ENCODE measurements at regions not wholly inside any gene's neighbourhood (a gene's known extent, or its start where the extent isn't known, plus 50 kb on each side); places are given as distances from the start of the nearest gene placed in this dataset.
"Not testable (repeated sequence)": the region's sequence is repeated elsewhere in the genome, so short reads cannot be mapped to it uniquely, and the experiment has no call there.

GRCh38 chr14:27605282-27605681, 1007.4 kb upstream of the NOVA1 start:
- DNase-seq (no peak), ATAC-seq (no peak)

GRCh38 chr14:27608377-27608776, 1010.5 kb upstream of the NOVA1 start:
- no peak for ATAC-seq
- no peak for DNase-seq

GRCh38 chr14:27612121-27612520, 1014.3 kb upstream of the NOVA1 start:
- ATAC-seq, result no peak

GRCh38 chr14:27613102-27613501, 1015.3 kb upstream of the NOVA1 start:
- ATAC-seq (no peak), DNase-seq (no peak)

More at GRCh38 chr14:27612121-27612520, 1014.3 kb upstream of the NOVA1 start:
- DNase-seq, result no peak

- no peak for DNase-seq
- no peak for ATAC-seq
These were observed 1025.9 kb upstream of the NOVA1 start for GRCh38 chr14:27623782-27624181.

GRCh38 chr14:27634056-27634970, 1036.5 kb upstream of the NOVA1 start:
- ATAC-seq (no peak), DNase-seq (no peak)

- not testable (repeated sequence) for ATAC-seq
These were observed 1042.9 kb upstream of the NOVA1 start for GRCh38 chr14:27640688-27641087.

GRCh38 chr14:27642251-27642866, 1044.5 kb upstream of the NOVA1 start:
- DNase-seq (no peak), ATAC-seq (no peak)

More at GRCh38 chr14:27640688-27641087, 1042.9 kb upstream of the NOVA1 start:
- DNase-seq, result not testable (repeated sequence)

GRCh38 chr14:27660683-27661082, 1062.8 kb upstream of the NOVA1 start:
- ATAC-seq (no peak), DNase-seq (no peak)

- no peak for ATAC-seq
- DNase-seq, result no peak
These were observed 1070.7 kb upstream of the NOVA1 start for GRCh38 chr14:27668531-27668930.

- DNase-seq (no peak), ATAC-seq (no peak)
These were observed 1074.2 kb upstream of the NOVA1 start for GRCh38 chr14:27672047-27672446.

- not testable (repeated sequence) for ATAC-seq, DNase-seq
These were observed 1075.2 kb upstream of the NOVA1 start for GRCh38 chr14:27672811-27673737.

GRCh38 chr14:27686137-27686536, 1080.5 kb upstream of the FOXG1 start:
- ATAC-seq (no peak), DNase-seq (no peak)

GRCh38 chr14:27688841-27689444, 1077.6 kb upstream of the FOXG1 start:
- DNase-seq, result no peak
- ATAC-seq, result no peak

GRCh38 chr14:27712364-27712763, 1054.2 kb upstream of the FOXG1 start:
- no peak for ATAC-seq
- DNase-seq, result no peak

GRCh38 chr14:27715561-27715960, 1051.0 kb upstream of the FOXG1 start:
- ATAC-seq (no peak), DNase-seq (no peak)

- ATAC-seq (no peak), DNase-seq (no peak)
These were observed 1044.8 kb upstream of the FOXG1 start for GRCh38 chr14:27721760-27722159.

- DNase-seq, result no peak
- ATAC-seq, result no peak
These were observed 1041.1 kb upstream of the FOXG1 start for GRCh38 chr14:27725482-27725881.

- DNase-seq (no peak), ATAC-seq (no peak)
These were observed 1039.3 kb upstream of the FOXG1 start for GRCh38 chr14:27727251-27727770.

GRCh38 chr14:27730204-27730603, 1036.4 kb upstream of the FOXG1 start:
- ATAC-seq (no peak), DNase-seq (no peak)

- ATAC-seq (no peak), DNase-seq (no peak)
These were observed 1026.9 kb upstream of the FOXG1 start for GRCh38 chr14:27739657-27740156.
